Ishikawa (cell line): ENCODE measurements at regions not wholly inside any gene's neighbourhood (a gene's known extent, or its start where the extent isn't known, plus 50 kb on each side); places are given as distances from the start of the nearest gene placed in this dataset.

Experiments used
- CEBPB ChIP-seq: IDR thresholded peaks from 2 replicates; pipeline ENCODE4 v1.6.1; 2012
- CREB1 ChIP-seq: IDR thresholded peaks from 2 replicates; pipeline ENCODE4 v1.6.1; 2012; ENCODE audit warnings: low read depth
- EGR1 ChIP-seq: IDR thresholded peaks from 2 replicates; pipeline ENCODE4 v1.6.1; 2012
- EP300 ChIP-seq: IDR thresholded peaks from 2 replicates; pipeline ENCODE4 v1.6.1; 2012; ENCODE audit warnings: borderline replicate concordance
- MAX ChIP-seq: IDR thresholded peaks from 2 replicates; pipeline ENCODE4 v1.6.1; 2012
- RAD21 ChIP-seq: IDR thresholded peaks from 2 replicates; pipeline ENCODE4 v1.6.1; 2012; ENCODE audit warnings: low read depth
- REST ChIP-seq: IDR thresholded peaks from 2 replicates; pipeline ENCODE4 v1.6.1; 2012; ENCODE audit warnings: low read depth, mild to moderate bottlenecking
- TAF1 ChIP-seq: IDR thresholded peaks from 2 replicates; pipeline ENCODE4 v1.6.1; 2012; ENCODE audit warnings: low read depth, mild to moderate bottlenecking
- YY1 ChIP-seq: IDR thresholded peaks from 2 replicates; pipeline ENCODE4 v1.6.1; 2012; ENCODE audit warnings: low read depth

- TF ChIP-seq YY1 (no peak), RAD21 (no peak), EP300 (no peak), EGR1 (no peak), TAF1 (no peak), REST (no peak), CEBPB (no peak), CREB1 (no peak), MAX (no peak)
Observed at GRCh38 chr13:81562598-81562997, 1221.7 kb upstream of the SPRY2 start.
